BLaER1 treated with 17β-estradiol and CSF1 and Interleukin-3, amounts not matched to agents 10 nM and 100 nM (cell line): ENCODE measurements at regions not wholly inside any gene's neighbourhood (a gene's known extent, or its start where the extent isn't known, plus 50 kb on each side); places are given as distances from the start of the nearest gene placed in this dataset.
A peak's percentile ranks its signal among the peaks of the same experiment; 100 is the strongest.
"Not testable (repeated sequence)": the region's sequence is repeated elsewhere in the genome, so short reads cannot be mapped to it uniquely, and the experiment has no call there.

Experiments
- H3K27ac ChIP-seq, 11 experiments: shearing (Covaris generic); formaldehyde crosslinking; 2 replicates each; pipeline ENCODE4 v1.8.1; 2022
- H3K27me3 ChIP-seq, 11 experiments: shearing (Covaris generic); formaldehyde crosslinking; 2 replicates each; pipeline ENCODE4 v1.8.1; 2022
- H3K36me3 ChIP-seq, 11 experiments: shearing (Covaris generic); formaldehyde crosslinking; 2 replicates each; pipeline ENCODE4 v1.8.1; 2022
- H3K4me1 ChIP-seq, 10 experiments: shearing (Covaris generic); formaldehyde crosslinking; 2 replicates each; pipeline ENCODE4 v1.8.1; 2022
- H3K4me2 ChIP-seq, 11 experiments: shearing (Covaris generic); formaldehyde crosslinking; 2 replicates each; pipeline ENCODE4 v1.8.1; 2022
- H3K4me3 ChIP-seq, 10 experiments: shearing (Covaris generic); formaldehyde crosslinking; 2 replicates each; pipeline ENCODE4 v1.8.1; 2022
- H3K9ac ChIP-seq, 11 experiments: shearing (Covaris generic); formaldehyde crosslinking; 2 replicates each; pipeline ENCODE4 v1.8.1; 2022
- H3K9me3 ChIP-seq, 11 experiments: shearing (Covaris generic); formaldehyde crosslinking; replicated peaks in 1 of 11; 2 replicates each; pipeline ENCODE4 v1.8.1; 2022
- H4K20me1 ChIP-seq, 11 experiments: shearing (Covaris generic); formaldehyde crosslinking; 2 replicates each; pipeline ENCODE4 v1.8.1; 2022
- Cebpa-rat ChIP-seq, 11 experiments: shearing (Covaris generic); IDR thresholded peaks; 2 replicates each; pipeline ENCODE4 v1.8.1; 2022

DNA sequence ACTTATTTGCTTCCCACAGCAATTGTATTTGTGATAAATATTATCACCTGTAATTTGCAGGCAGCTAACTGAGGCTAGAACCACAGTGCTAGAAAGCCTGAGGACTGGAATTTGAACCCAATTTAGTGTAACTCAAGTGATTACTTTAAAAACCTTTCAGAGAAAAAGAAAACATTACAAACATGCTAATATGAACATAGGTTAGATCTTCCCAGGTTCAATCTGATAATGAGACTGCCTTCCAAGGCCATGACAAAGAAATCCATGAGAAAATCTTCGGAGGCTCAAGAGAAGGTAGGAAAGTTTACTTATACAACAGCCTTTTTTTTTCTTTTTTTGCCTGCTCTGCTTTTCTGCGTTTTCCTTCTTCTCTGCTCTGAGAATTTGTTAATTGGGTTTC lies 620.6 kb upstream of the CCNG1 start:
- no peaks in the 10 kb centered on the region for H3K9me3 ChIP-seq
- no peak overlapping the region for H3K4me3 ChIP-seq
- H3K9ac ChIP-seq, result no peak overlapping the region
- H3K4me2 ChIP-seq, result no peak overlapping the region
- no peaks in the 10 kb centered on the region for H3K27me3 ChIP-seq
- H3K36me3 ChIP-seq, result no peaks in the 10 kb centered on the region
- TF ChIP-seq Cebpa-rat (IDR thresholded peaks at IDR 0.05), result no peak
- H3K27ac ChIP-seq, result no peak overlapping the region
- no peaks in the 10 kb centered on the region for H4K20me1 ChIP-seq
- H3K4me1 ChIP-seq, result peaks cover 0 to 13% (median 2%) of the 10 kb centered on the region in 10 experiments; a peak in 9 of 20 replicates

GRCh38 chr5:162817364-162817763 lies 620.0 kb upstream of the CCNG1 start:
- Histone ChIP-seq H3K4me3 (no peak overlapping the region), H3K27me3 (no peaks in the 10 kb centered on the region)

DNA sequence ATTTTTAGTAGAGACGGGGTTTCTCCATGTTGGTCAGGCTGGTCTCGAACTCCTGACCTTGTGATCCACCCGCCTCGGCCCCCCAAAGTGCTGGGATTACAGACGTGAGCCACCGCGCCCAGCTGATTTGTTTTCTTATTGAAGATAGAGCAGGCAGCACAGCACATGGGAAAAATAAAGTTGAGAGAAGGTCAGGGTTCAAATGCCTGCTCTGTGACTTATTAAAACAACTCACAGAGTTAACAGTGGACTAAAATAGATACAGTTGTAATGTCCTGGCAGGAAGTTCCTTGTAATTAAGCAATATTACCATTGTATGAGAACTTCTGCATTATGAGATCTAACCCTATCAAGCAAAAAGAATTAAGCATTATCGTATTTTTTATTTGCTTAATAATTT lies 615.7 kb upstream of the CCNG1 start:
- peak overlapping the region in 5 of 11 experiments; percentile 35 to 60 (median 57); a peak in 9 of 22 replicates for H3K4me2 ChIP-seq
- peak overlapping the region in 3 of 11 experiments; percentile 37 to 54 (median 47); a peak in 6 of 22 replicates for H3K27ac ChIP-seq
- H3K4me3 ChIP-seq, H4K20me1 ChIP-seq, H3K27me3 ChIP-seq, H3K9me3 ChIP-seq, H3K36me3 ChIP-seq, H3K9ac ChIP-seq: not testable (repeated sequence)
- peaks cover 0 to 37% (median 4%) of the 10 kb centered on the region in 10 experiments; a peak in 9 of 20 replicates for H3K4me1 ChIP-seq

More at GRCh38 chr5:162817364-162817763, 620.0 kb upstream of the CCNG1 start:
- H3K27ac ChIP-seq, result no peak overlapping the region
- H4K20me1 ChIP-seq, result no peaks in the 10 kb centered on the region
- no peak overlapping the region for H3K9ac ChIP-seq
- H3K4me2 ChIP-seq, result no peak overlapping the region
- TF ChIP-seq Cebpa-rat (IDR thresholded peaks at IDR 0.05), result no peak
- peaks cover 0 to 18% (median 4%) of the 10 kb centered on the region in 10 experiments; a peak in 9 of 20 replicates for H3K4me1 ChIP-seq
- H3K9me3 ChIP-seq, result no peaks in the 10 kb centered on the region
- H3K36me3 ChIP-seq, result no peaks in the 10 kb centered on the region

DNA sequence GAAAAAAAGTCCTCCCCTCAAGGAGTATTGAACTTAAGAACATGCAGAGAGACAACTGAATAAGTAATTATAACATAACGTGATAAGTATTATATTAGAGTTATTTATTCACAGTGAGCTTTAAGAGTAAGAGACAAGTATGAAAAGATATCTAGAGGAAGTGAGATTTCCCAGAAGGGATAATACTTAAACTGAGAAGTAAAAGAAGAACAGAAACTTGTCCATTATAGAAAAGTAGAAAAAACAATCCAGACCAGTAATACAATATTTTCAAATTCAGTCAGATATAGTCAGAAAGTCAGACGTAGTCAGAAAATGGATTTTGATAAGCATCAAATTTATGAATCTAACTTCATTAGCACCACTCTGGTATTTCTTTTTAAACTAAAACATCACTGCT lies 613.0 kb upstream of the CCNG1 start:
- no peaks in the 10 kb centered on the region for H3K27me3 ChIP-seq
- H3K36me3 ChIP-seq, result no peaks in the 10 kb centered on the region
- H3K27ac ChIP-seq, result peak overlapping the region in 2 of 11 experiments; percentile 16 to 39; a peak in 1 of 22 replicates
- H3K4me2 ChIP-seq, result peak overlapping the region in 3 of 11 experiments; percentile 15 to 41 (median 21); a peak in 3 of 22 replicates
- H4K20me1 ChIP-seq, result no peaks in the 10 kb centered on the region
- no peaks in the 10 kb centered on the region for H3K9me3 ChIP-seq
- H3K4me1 ChIP-seq, result peaks cover 0 to 37% (median 4%) of the 10 kb centered on the region in 10 experiments; a peak in 9 of 20 replicates
- no peak for TF ChIP-seq Cebpa-rat (IDR thresholded peaks at IDR 0.05)
- no peak overlapping the region for H3K9ac ChIP-seq
- H3K4me3 ChIP-seq, result no peak overlapping the region

DNA sequence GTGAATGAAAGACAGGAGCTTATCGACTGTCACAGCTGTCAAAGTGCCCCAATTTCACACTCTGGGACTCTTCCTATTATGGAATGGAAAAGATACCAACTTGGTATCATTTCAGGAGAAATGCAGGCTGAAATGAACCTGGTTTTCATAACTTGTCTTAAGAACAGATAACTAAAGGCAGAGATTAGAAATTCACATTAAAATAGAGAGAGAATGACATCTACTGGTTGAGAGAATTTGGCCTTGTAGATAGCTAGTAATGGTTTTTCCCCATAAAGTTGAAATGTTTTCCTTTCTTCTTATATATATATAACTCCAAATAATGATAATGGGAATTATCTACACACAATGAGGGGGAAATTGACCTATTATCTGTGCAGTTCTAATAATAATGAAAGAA lies 600.2 kb upstream of the CCNG1 start:
- no peak overlapping the region for H3K4me2 ChIP-seq
- H3K27me3 ChIP-seq, result no peaks in the 10 kb centered on the region
- H3K4me3 ChIP-seq, result no peak overlapping the region
- no peaks in the 10 kb centered on the region for H4K20me1 ChIP-seq
- H3K4me1 ChIP-seq, result no peaks in the 10 kb centered on the region
- H3K36me3 ChIP-seq, result no peaks in the 10 kb centered on the region
- H3K9me3 ChIP-seq, result no peaks in the 10 kb centered on the region
- H3K27ac ChIP-seq, result no peak overlapping the region
- H3K9ac ChIP-seq, result no peak overlapping the region
- TF ChIP-seq Cebpa-rat (IDR thresholded peaks at IDR 0.05), result no peak

DNA sequence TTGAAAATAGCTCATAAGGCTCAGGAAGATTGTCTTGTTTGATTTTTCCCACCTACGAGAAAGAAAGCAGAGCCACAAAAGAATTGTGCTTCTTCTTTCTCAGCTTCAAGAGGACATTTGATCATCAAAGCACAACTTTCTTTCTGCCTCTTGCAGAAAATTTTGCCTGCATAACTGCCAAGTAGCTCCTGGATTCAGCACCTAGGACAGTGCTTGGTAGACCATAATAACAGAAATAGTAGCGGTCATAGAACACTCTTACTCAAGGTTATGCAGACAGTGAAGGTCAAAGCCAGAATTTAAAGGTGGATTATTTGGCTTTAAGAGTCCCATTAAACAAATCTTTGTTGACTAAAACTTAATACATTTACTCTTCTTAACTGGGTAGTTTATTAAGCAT lies 594.7 kb upstream of the CCNG1 start:
- Histone ChIP-seq H4K20me1 (no peaks in the 10 kb centered on the region), H3K4me1 (no peaks in the 10 kb centered on the region), H3K4me2 (no peak overlapping the region), H3K36me3 (no peaks in the 10 kb centered on the region), H3K9me3 (no peaks in the 10 kb centered on the region), H3K9ac (no peak overlapping the region), H3K4me3 (no peak overlapping the region), H3K27ac (no peak overlapping the region), H3K27me3 (no peaks in the 10 kb centered on the region)
- TF ChIP-seq Cebpa-rat (IDR thresholded peaks at IDR 0.05), result no peak

- no peak overlapping the region for H3K9ac ChIP-seq
- H4K20me1 ChIP-seq, result no peaks in the 10 kb centered on the region
- no peaks in the 10 kb centered on the region for H3K4me1 ChIP-seq
- H3K27ac ChIP-seq, result no peak overlapping the region
- no peaks in the 10 kb centered on the region for H3K36me3 ChIP-seq
- no peak overlapping the region for H3K4me2 ChIP-seq
- no peak overlapping the region for H3K4me3 ChIP-seq
- no peaks in the 10 kb centered on the region for H3K9me3 ChIP-seq
- no peaks in the 10 kb centered on the region for H3K27me3 ChIP-seq
- TF ChIP-seq Cebpa-rat (IDR thresholded peaks at IDR 0.05), result no peak
These were observed 585.3 kb upstream of the CCNG1 start for GRCh38 chr5:162852134-162852533.

- no peak for TF ChIP-seq Cebpa-rat (IDR thresholded peaks at IDR 0.05)
- H3K4me1 ChIP-seq, result no peaks in the 10 kb centered on the region
- H3K4me3 ChIP-seq, result no peak overlapping the region
- H3K4me2 ChIP-seq, result no peak overlapping the region
- H3K9ac ChIP-seq, result no peak overlapping the region
- no peak overlapping the region for H3K27ac ChIP-seq
- peaks cover 4 to 20% (median 13%) of the 10 kb centered on the region in 11 experiments; a peak in 18 of 22 replicates for H3K9me3 ChIP-seq
- no peaks in the 10 kb centered on the region for H3K27me3 ChIP-seq
- H4K20me1 ChIP-seq, result no peaks in the 10 kb centered on the region
- H3K36me3 ChIP-seq, result no peaks in the 10 kb centered on the region
These were observed 578.6 kb upstream of the CCNG1 start for GRCh38 chr5:162858770-162859169.

DNA sequence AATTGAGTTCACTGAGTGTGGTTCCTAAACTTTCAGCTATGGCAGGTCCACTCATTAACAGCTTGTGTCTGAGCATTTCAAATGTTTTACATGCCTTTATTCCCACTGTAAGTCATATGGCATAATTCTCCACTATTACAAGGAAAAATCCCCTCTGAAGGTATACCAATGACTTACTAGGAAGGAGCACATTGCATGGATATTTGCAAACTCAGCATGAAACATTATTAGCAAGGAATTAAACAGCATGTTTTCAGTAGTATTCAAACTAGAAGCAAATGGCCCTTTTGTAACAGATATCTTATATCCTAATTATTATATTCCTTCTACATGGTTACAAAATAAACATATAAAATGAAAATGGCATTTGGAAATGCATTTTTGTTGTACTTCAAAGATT lies 566.4 kb upstream of the CCNG1 start:
- Histone ChIP-seq H3K27ac (no peak overlapping the region), H3K4me3 (no peak overlapping the region), H3K27me3 (no peaks in the 10 kb centered on the region), H3K4me2 (no peak overlapping the region), H3K9me3 (peaks cover 9 to 15% (median 12%) of the 10 kb centered on the region in 11 experiments; a peak in 15 of 22 replicates), H3K4me1 (no peaks in the 10 kb centered on the region), H3K9ac (no peak overlapping the region), H3K36me3 (no peaks in the 10 kb centered on the region), H4K20me1 (no peaks in the 10 kb centered on the region)
- no peak for TF ChIP-seq Cebpa-rat (IDR thresholded peaks at IDR 0.05)

DNA sequence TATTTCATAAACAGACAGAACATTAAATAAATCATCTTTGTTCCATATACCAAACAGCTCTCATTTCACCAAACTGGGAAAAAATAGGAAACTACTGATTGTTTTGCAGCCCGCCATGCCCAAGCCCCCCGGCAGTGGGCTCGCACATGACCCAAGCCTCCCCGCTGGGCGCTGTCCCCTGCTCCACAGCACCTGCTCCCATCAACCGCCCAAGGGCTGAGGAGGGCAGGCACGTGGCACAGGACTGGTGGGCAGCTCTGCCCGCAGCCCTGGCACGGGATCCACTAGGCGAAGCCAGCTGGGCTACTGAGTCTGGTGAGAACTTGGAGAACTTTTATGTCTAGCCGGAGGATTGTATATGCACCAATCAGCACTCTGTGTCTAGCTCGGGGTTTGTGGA lies 554.8 kb upstream of the CCNG1 start:
- Histone ChIP-seq H3K27me3 (no peaks in the 10 kb centered on the region), H3K4me2 (no peak overlapping the region), H3K4me3 (no peak overlapping the region), H4K20me1 (no peaks in the 10 kb centered on the region), H3K9ac (no peak overlapping the region), H3K4me1 (no peaks in the 10 kb centered on the region), H3K36me3 (no peaks in the 10 kb centered on the region), H3K27ac (no peak overlapping the region), H3K9me3 (peaks cover 0 to 16% (median 9%) of the 10 kb centered on the region in 11 experiments; a peak in 14 of 22 replicates)
- TF ChIP-seq Cebpa-rat (IDR thresholded peaks at IDR 0.05), result no peak
